ENCODE measurements at regions not wholly inside any gene's neighbourhood (a gene's known extent, or its start where the extent isn't known, plus 50 kb on each side); places are given as distances from the start of the nearest gene placed in this dataset.

- TF ChIP-seq CTCF (IDR thresholded peaks at IDR 0.05) (no peak), POLR2A (IDR thresholded peaks at IDR 0.05) (no peak)
These were observed 1362.1 kb upstream of the ATXN8OS start for GRCh38 chr13:68745502-68745901.

Measured in lower leg skin (tissue), 3 donors.